ENCODE measurements at regions not wholly inside any gene's neighbourhood (a gene's known extent, or its start where the extent isn't known, plus 50 kb on each side); places are given as distances from the start of the nearest gene placed in this dataset.

DNA sequence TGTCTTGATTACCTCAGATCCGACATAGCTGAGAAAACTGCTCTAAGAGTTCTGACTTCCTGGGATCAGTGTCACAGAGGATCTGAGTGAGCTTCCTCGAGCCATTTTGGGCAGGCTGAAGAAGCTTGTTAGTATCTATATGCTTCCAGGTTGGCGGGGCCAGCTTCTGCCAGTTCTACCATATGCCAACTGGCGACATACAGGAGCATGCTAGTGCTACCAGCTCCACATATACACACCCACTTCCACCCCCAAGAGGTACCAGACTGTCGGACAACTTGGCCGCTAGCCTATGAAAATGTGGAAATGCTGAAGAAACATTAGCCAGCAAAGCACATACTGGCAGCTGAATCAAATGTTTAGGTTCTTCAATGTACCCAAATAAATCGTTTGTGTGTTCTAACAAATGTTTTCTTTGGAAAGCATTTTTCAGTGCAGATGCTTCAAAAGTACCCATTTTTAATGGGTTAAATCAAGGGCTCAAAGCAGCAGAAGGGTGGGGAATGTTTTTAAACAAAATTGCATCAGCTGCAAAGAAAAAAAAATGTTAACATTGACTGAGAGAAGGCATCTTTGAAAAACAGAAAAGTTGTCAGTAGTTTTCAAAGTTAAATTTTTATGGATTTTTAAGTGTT, 163.7 kb downstream of the KLF12 start:
- Mint-ChIP-seq H3K27me3 (no peaks in the 10 kb centered on the region), H3K36me3 (ENCODE audit: low read depth) (peaks cover 14% of the 10 kb centered on the region), H3K27ac (no peak overlapping the region), H3K9me3 (ENCODE audit: low read depth) (peaks cover 10% of the 10 kb centered on the region), H3K4me1 (peaks cover 51% of the 10 kb centered on the region), H3K4me3 (no peak overlapping the region)
- ChIA-PET POLR2A (no interaction called here), CTCF (no interaction called here)
- no peak for ATAC-seq
- intact Hi-C loops (cut with DNase I, micrococcal nuclease) = no loop called here
- DNase-seq = no peak

DNA sequence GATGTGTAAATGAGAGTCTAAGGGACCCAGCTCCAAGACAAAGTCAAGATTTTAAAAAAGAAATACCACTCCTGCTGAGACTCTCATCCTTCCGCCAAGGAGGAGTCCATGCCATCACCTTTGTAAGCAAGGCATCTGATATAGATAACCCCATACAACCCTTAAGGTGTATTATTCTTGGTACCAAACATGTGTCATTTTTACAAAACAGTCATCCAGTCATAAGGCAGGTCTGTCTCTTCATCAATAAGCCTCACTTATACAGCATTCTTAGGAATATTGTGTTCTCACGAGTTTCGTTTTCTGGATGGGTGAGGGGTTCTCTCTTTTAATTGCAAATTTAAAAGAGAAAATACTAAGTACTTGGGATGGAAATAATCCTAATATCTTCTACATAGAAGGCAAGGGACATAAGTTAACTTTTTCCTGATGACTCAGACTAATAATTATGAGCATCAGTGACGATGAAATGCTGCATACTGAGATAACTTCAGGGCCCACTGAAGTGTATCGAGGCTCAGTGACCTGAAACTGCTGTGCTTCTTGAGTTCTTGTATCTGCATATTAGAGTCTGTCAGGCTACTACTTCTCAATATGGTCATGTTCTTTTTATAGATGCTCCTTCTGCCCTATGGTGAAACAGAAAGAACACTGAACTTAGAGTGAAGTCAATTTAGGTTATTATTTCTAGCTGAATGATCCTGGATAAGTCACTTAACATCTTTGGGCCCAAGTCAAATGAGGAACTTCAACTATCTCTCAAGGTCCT, 166.6 kb downstream of the KLF12 start:
- peaks cover 46% of the 10 kb centered on the region for H3K4me1 Mint-ChIP-seq
- intact Hi-C loops (cut with DNase I, micrococcal nuclease) = no loop called here
- no peak overlapping the region for H3K27ac Mint-ChIP-seq
- ATAC-seq = no peak
- no peak for DNase-seq
- peaks cover 6% of the 10 kb centered on the region for H3K36me3 Mint-ChIP-seq (ENCODE audit: low read depth)
- ChIA-PET CTCF (interaction anchor here (1.0 kb wide), 1 partner anchor 8 kb away, joined by 3 read pairs; no protein-coding TSS in a partner anchor), POLR2A (no interaction called here)
- H3K9me3 Mint-ChIP-seq (ENCODE audit: low read depth) = no peaks in the 10 kb centered on the region
- H3K27me3 Mint-ChIP-seq = no peaks in the 10 kb centered on the region
- no peak overlapping the region for H3K4me3 Mint-ChIP-seq

DNA sequence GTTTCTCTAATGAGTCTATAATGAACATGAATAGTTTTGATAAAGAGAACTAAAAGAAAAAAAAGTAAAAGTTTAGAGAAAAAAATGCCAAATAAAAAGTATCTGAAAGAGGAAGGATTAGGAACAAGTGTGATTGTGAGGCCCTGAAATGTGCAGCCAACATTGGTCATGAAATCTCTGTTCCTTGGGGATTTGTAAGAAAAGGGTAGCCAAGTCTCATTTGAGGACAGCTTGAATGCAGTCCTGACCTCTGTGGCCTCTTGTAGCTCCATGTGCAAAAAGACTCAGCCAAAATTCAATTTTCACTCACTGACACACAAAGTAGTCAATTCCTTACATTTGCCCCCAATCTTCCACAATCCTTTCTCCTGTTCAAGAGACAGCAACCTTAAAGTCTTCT, 167.9 kb downstream of the KLF12 start:
- H3K27me3 Mint-ChIP-seq = no peaks in the 10 kb centered on the region
- ATAC-seq (no peak), DNase-seq (no peak)
- peaks cover 13% of the 10 kb centered on the region for H3K36me3 Mint-ChIP-seq (ENCODE audit: low read depth)
- H3K9me3 Mint-ChIP-seq (ENCODE audit: low read depth) = peaks cover 2% of the 10 kb centered on the region
- POLR2A ChIA-PET = no interaction called here
- intact Hi-C loops (cut with DNase I, micrococcal nuclease) = no loop called here
- CTCF ChIA-PET = interaction anchor here (0.9 kb wide), 1 partner anchor 9 kb away, joined by 3 read pairs; no protein-coding TSS in a partner anchor
- H3K4me1 Mint-ChIP-seq = peaks cover 46% of the 10 kb centered on the region
- H3K4me3 Mint-ChIP-seq = no peak overlapping the region
- no peak overlapping the region for H3K27ac Mint-ChIP-seq

DNA sequence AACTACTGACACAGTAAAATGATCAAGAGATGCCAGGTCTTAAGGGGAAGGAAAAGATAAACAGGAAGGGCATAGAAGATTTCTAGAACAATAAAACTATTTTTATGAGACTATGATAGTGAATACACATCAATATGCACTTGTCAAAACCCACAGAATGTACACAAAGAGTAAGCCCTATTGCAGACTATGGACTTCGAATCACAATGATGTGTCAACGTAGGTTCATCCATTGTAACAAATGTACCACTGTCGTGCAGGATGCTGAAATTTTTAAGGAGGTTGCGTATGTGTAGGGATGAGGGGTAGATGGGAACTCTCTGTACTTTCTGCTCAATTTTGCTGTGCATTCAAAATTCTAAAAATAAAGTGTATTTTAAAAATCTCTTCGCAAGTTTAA, 171.9 kb downstream of the KLF12 start:
- Mint-ChIP-seq H3K27me3 (no peaks in the 10 kb centered on the region), H3K36me3 (ENCODE audit: low read depth) (peaks cover 12% of the 10 kb centered on the region), H3K9me3 (ENCODE audit: low read depth) (peaks cover 2% of the 10 kb centered on the region), H3K27ac (no peak overlapping the region), H3K4me1 (peaks cover 40% of the 10 kb centered on the region), H3K4me3 (no peak overlapping the region)
- DNase-seq (no peak), ATAC-seq (no peak)
- ChIA-PET CTCF (no interaction called here), POLR2A (no interaction called here)
- intact Hi-C loops (cut with DNase I, micrococcal nuclease) = no loop called here

DNA sequence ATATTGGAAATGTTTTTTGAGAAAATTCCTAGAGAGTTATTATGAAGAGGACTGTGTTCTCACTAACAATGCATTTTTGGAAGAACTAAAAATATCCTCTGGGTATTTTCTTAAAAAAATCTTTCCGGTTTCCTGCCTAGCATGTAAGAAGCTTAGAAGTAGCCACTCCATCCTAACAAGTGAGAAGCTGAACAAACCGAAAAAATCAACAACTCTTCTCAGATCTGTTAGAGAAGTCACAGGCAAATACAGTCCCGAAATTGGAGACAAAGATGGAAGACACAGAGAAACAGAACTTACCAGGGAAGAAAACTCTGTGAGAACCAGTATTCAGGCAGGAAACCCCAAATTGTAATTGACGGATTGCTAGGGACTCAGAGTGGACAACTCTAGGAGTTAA, 173.0 kb downstream of the KLF12 start:
- no peak overlapping the region for H3K27ac Mint-ChIP-seq
- DNase-seq (no peak), ATAC-seq (no peak)
- no peaks in the 10 kb centered on the region for H3K27me3 Mint-ChIP-seq
- intact Hi-C loops (cut with DNase I, micrococcal nuclease) = no loop called here
- peaks cover 12% of the 10 kb centered on the region for H3K36me3 Mint-ChIP-seq (ENCODE audit: low read depth)
- ChIA-PET CTCF (no interaction called here), POLR2A (no interaction called here)
- H3K4me1 Mint-ChIP-seq = peaks cover 38% of the 10 kb centered on the region
- H3K9me3 Mint-ChIP-seq (ENCODE audit: low read depth) = peaks cover 2% of the 10 kb centered on the region
- no peak overlapping the region for H3K4me3 Mint-ChIP-seq

DNA sequence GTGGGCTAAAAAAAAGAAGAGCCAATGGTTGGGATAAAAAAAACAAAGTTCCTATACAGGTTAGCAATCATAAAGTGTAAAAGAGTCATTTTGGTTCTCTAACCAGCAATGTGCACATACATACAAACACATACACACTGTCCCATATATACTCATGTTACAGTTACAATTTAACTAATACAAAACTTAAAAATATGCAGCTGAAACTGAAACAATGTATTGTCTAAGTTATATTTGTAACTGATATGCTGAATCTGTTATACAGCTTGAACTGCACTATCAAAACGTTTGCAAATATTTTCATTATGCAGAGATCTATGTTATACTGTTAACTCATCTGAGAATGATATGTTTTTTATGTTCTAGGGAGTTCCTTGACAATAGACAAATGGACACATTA, 173.7 kb downstream of the KLF12 start:
- intact Hi-C loops (cut with DNase I, micrococcal nuclease) = no loop called here
- no peak for ATAC-seq
- H3K4me1 Mint-ChIP-seq = peaks cover 45% of the 10 kb centered on the region
- ChIA-PET CTCF (interaction anchor here (1.4 kb wide), 1 partner anchor 8 kb away, joined by 3 read pairs; no protein-coding TSS in a partner anchor), POLR2A (interaction anchor here (0.6 kb wide), 1 partner anchor 13 kb away, joined by 6 read pairs; no protein-coding TSS in a partner anchor)
- DNase-seq = no peak
- no peak overlapping the region for H3K4me3 Mint-ChIP-seq
- H3K27me3 Mint-ChIP-seq = no peaks in the 10 kb centered on the region
- H3K9me3 Mint-ChIP-seq (ENCODE audit: low read depth) = peaks cover 2% of the 10 kb centered on the region
- no peak overlapping the region for H3K27ac Mint-ChIP-seq
- peaks cover 14% of the 10 kb centered on the region for H3K36me3 Mint-ChIP-seq (ENCODE audit: low read depth)

DNA sequence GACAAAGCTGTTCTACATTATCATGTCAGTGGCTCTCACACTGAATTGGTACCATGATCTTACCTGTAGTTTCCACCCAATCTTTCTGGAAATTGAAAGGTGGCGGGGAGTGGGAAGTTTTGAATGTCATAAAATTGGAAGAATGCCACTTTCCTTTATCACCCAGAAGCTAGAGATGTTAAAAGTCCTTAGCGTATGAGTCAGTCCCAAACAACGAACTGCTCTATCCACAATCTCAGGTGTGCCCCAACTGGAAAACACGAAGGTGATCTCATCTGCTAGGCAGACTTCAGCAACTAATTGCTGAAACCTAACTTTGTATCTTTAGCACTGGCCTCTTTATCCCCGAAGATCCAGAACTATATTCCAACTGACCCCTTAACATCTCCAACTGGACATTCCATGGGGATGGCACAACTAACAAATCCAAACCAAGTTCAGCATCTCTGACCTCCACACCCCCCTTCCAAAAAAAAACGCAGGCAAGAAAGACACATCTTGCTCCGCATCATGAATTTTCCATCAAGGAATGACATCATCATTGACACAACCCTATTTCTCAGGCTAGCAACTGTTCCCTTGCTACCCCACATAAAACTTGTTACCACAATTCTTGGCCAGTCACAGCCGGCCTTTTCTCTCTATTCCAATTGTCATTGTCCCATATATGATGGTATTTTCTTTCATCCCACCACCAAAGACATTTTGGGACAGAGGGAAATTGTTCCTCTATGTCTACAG, 175.4 kb downstream of the KLF12 start:
- CTCF ChIA-PET = interaction anchor here (0.9 to 1.0 kb wide), 2 partner anchors 16 to 328 kb away, joined by 3 read pairs; no protein-coding TSS in a partner anchor
- ATAC-seq = no peak
- Mint-ChIP-seq H3K4me3 (no peak overlapping the region), H3K27ac (no peak overlapping the region), H3K27me3 (no peaks in the 10 kb centered on the region), H3K4me1 (peaks cover 41% of the 10 kb centered on the region), H3K36me3 (ENCODE audit: low read depth) (peaks cover 11% of the 10 kb centered on the region), H3K9me3 (ENCODE audit: low read depth) (peaks cover 2% of the 10 kb centered on the region)
- DNase-seq = no peak
- POLR2A ChIA-PET = no interaction called here
- intact Hi-C loops (cut with DNase I, micrococcal nuclease) = no loop called here

DNA sequence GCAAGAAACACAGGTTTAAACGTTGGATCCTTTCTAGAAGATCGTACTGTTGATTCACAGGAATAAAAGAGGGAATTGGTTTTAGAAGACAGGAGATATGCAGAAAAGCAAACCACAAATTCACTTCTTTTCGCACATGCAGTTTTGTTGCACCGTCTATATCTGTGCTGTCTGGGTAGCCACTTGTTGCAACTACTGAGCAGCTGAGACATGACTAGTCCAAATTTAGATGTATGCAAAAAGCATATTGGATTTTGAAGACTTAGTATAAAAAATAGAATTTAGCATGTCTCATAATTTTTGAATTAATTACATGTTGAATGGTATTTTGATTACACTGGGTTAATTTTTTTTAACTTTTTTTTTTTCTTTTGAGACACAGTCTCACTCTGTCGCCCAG, 176.3 kb downstream of the KLF12 start:
- peaks cover 2% of the 10 kb centered on the region for H3K9me3 Mint-ChIP-seq (ENCODE audit: low read depth)
- DNase-seq = no peak
- POLR2A ChIA-PET = no interaction called here

DNA sequence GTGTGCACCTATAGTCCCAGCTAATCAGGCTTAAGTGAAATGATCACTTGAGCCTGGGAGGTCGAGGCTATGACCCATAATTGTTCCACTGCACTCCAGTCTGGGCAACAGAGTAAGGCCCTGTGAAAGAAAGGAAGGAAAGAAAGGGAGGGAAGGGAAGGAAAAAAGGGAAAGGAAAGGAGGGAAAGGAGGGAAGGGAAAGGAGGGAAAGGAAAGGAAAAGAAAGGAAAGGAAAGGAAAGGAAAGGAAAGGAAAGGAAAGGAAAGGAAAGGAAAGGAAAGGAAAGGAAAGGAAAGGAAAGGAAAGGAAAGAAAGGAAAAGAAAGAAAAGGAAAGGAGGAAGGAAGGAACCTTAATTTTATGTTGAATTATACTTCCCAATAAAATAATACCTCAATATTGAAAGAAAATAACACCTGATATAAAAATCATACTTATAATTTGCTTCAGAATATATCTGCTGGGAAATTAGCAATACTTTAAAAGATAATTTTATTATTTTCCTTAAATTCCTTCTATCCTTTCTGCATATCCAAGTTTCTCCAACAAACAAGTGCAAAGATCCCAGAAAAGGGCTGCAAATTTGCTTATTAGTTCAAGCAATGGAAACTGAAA, 177.3 kb downstream of the KLF12 start:
- intact Hi-C loops (cut with DNase I, micrococcal nuclease) = no loop called here
- Mint-ChIP-seq H3K27ac (no peak overlapping the region), H3K9me3 (ENCODE audit: low read depth) (peaks cover 2% of the 10 kb centered on the region), H3K4me3 (no peak overlapping the region), H3K4me1 (peaks cover 54% of the 10 kb centered on the region), H3K36me3 (ENCODE audit: low read depth) (peaks cover 12% of the 10 kb centered on the region), H3K27me3 (no peaks in the 10 kb centered on the region)
- DNase-seq (no peak), ATAC-seq (no peak)
- CTCF ChIA-PET = no interaction called here
- POLR2A ChIA-PET = no interaction called here

More for the DNA sequence above, 176.3 kb downstream of the KLF12 start:
- H3K27me3 Mint-ChIP-seq = no peaks in the 10 kb centered on the region
- H3K27ac Mint-ChIP-seq = no peak overlapping the region
- peaks cover 12% of the 10 kb centered on the region for H3K36me3 Mint-ChIP-seq (ENCODE audit: low read depth)
- intact Hi-C loops (cut with DNase I, micrococcal nuclease) = no loop called here
- CTCF ChIA-PET = no interaction called here
- H3K4me3 Mint-ChIP-seq = no peak overlapping the region
- no peak for ATAC-seq
- peaks cover 48% of the 10 kb centered on the region for H3K4me1 Mint-ChIP-seq

DNA sequence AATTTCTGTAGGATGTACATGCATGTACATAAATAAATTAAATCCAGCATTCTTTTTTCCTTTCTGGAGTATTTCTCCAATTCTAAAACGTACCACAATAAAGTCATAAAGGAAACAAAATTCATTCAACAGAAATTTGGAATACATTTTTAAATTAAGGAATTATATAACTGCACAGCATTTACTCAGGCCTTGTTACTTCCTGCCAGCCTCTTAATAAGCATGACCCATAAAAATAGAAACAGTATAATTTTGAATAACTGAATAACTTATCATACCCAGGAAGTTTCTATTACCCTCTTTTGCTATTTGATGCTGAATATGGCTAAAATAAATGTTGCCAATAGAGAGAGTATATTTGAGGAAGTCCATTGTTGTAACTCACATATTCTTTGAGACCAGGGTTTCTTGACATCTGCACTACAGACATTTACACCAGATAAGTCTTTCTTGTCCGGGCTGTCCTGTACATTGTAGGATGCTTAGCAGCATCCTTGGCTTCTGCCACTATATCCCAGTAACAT, 178.2 kb downstream of the KLF12 start:
- CTCF ChIA-PET = interaction anchor here (0.6 kb wide), 1 partner anchor 248 kb away, joined by 3 read pairs; no protein-coding TSS in a partner anchor

DNA sequence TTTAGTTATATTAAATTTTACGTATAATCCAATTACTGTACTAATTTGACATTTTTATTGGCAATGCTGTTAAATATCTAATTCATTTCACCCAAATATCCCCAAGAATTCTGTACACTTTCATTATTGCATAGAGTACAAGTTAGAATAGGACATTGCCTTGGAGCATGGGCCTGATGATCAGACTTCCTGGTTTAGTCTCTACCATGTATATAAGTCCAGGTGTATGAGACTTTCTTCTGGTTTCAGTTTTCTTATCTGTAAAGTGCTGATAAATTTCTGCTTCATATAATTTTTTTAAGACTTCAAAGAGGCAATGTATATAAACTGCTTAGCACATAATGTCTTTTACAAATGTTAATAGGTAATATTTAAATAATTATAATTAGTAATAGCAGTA, 179.4 kb downstream of the KLF12 start:
- no peak for DNase-seq
- Mint-ChIP-seq H3K4me1 (peaks cover 55% of the 10 kb centered on the region), H3K27me3 (no peaks in the 10 kb centered on the region), H3K4me3 (no peak overlapping the region), H3K36me3 (ENCODE audit: low read depth) (peaks cover 6% of the 10 kb centered on the region), H3K27ac (no peak overlapping the region), H3K9me3 (ENCODE audit: low read depth) (no peaks in the 10 kb centered on the region)
- ChIA-PET CTCF (no interaction called here), POLR2A (no interaction called here)
- intact Hi-C loops (cut with DNase I, micrococcal nuclease) = no loop called here
- ATAC-seq = no peak

More for the DNA sequence above, 178.2 kb downstream of the KLF12 start:
- H3K27ac Mint-ChIP-seq = no peak overlapping the region
- H3K27me3 Mint-ChIP-seq = no peaks in the 10 kb centered on the region
- H3K36me3 Mint-ChIP-seq (ENCODE audit: low read depth) = peaks cover 6% of the 10 kb centered on the region
- DNase-seq (no peak), ATAC-seq (no peak)
- POLR2A ChIA-PET = no interaction called here
- intact Hi-C loops (cut with DNase I, micrococcal nuclease) = no loop called here
- no peak overlapping the region for H3K4me3 Mint-ChIP-seq
- H3K9me3 Mint-ChIP-seq (ENCODE audit: low read depth) = no peaks in the 10 kb centered on the region
- peaks cover 51% of the 10 kb centered on the region for H3K4me1 Mint-ChIP-seq
